Thyroid gland (tissue), 4 donors: ENCODE measurements at regions not wholly inside any gene's neighbourhood (a gene's known extent, or its start where the extent isn't known, plus 50 kb on each side); places are given as distances from the start of the nearest gene placed in this dataset.

Experiments
- DNase-seq, 2 donors: peaks; one replicate each; pipeline ENCODE4 v3.0.0-alpha.2; 2019
- H3K27ac ChIP-seq, 3 donors: fragments of 200-600 bp; sonication (generic); 1 replicate in 2 of 3; 2 replicates in 1 of 3; pipeline ENCODE4 v1.5.1; 2016 to 2019; ENCODE audit warnings: mild to moderate bottlenecking in 1 of 3, moderate library complexity in 1 of 3
- H3K27me3 ChIP-seq: fragments of 200-600 bp; sonication (generic); one replicate; pipeline ENCODE4 v1.5.1; 2019
- H3K36me3 ChIP-seq, 2 donors: fragments of 200-600 bp; sonication (generic); one replicate each; pipeline ENCODE4 v1.5.1; 2016 to 2019
- H3K4me1 ChIP-seq, 2 donors: fragments of 200-600 bp; sonication (generic); one replicate each; pipeline ENCODE4 v1.5.1; 2017 to 2019
- H3K4me3 ChIP-seq, 3 donors: fragments of 200-600 bp; sonication (generic); replicated peaks in 1 of 3; 1 replicate in 2 of 3; 2 replicates in 1 of 3; pipeline ENCODE4 v1.5.1; 2016; ENCODE audit warnings: mild to moderate bottlenecking in 1 of 3
- H3K9me3 ChIP-seq: fragments of 200-600 bp; sonication (generic); one replicate; pipeline ENCODE4 v1.5.1; 2017
- CTCF ChIP-seq, 6 experiments: fragments of 200-600 bp in 3 of 6; fragments of 450-650 bp in 3 of 6; sonication (generic) in 3 of 6; IDR thresholded peaks; one replicate each; pipeline ENCODE4 v1.5.1; 2016 to 2019; ENCODE audit warnings: antibody characterized with exemption in 6 of 6, mild to moderate bottlenecking in 2 of 6, inconsistent platforms in 1 of 6, moderate library complexity in 1 of 6
- POLR2A ChIP-seq, 2 donors: fragments of 450-650 bp; IDR thresholded peaks; one replicate each; pipeline ENCODE4 v1.6.1; 2017; ENCODE audit warnings: antibody characterized with exemption in 2 of 2, mild to moderate bottlenecking in 2 of 2, moderate library complexity in 1 of 2
- WGBS, 2 donors: methylation state at CpG; one replicate each; pipeline ENCODE4 v1.1.5; 2017; 5-methylcytosine and 5-hydroxymethylcytosine counted together
- intact Hi-C: fragments of 100-400 bp; cut with DNase I; formaldehyde crosslinking; loops from one replicate; pipeline ENCODE4 v1.15.1; 2023

GRCh38 chr6:140185991-140186390 is 811.5 kb upstream of the CITED2 start:
- no peak for DNase-seq
- Histone ChIP-seq H3K4me3 (no peak overlapping the region), H3K27ac (no peak overlapping the region), H3K36me3 (no peaks in the 10 kb centered on the region), H3K4me1 (no peaks in the 10 kb centered on the region), H3K9me3 (no peaks in the 10 kb centered on the region), H3K27me3 (no peaks in the 10 kb centered on the region)
- TF ChIP-seq POLR2A (IDR thresholded peaks at IDR 0.05) (no peak), CTCF (IDR thresholded peaks at IDR 0.05) (no peak)
- intact Hi-C loops: no loop called here

- H3K4me1 ChIP-seq: no peaks in the 10 kb centered on the region
- intact Hi-C loops: no loop called here
- TF ChIP-seq CTCF (IDR thresholded peaks at IDR 0.05): no peak
- TF ChIP-seq POLR2A (IDR thresholded peaks at IDR 0.05): no peak
- H3K27me3 ChIP-seq: no peaks in the 10 kb centered on the region
- H3K27ac ChIP-seq: no peak overlapping the region
- no peak overlapping the region for H3K4me3 ChIP-seq
- H3K9me3 ChIP-seq: no peaks in the 10 kb centered on the region
- H3K36me3 ChIP-seq: no peaks in the 10 kb centered on the region
- DNase-seq: no peak
These were observed 809.4 kb upstream of the CITED2 start for GRCh38 chr6:140183881-140184280.

- Histone ChIP-seq H3K27me3 (no peaks in the 10 kb centered on the region), H3K36me3 (no peaks in the 10 kb centered on the region), H3K4me3 (no peak overlapping the region), H3K9me3 (no peaks in the 10 kb centered on the region), H3K4me1 (no peaks in the 10 kb centered on the region), H3K27ac (no peak overlapping the region)
- DNase-seq: no peak
- TF ChIP-seq POLR2A (IDR thresholded peaks at IDR 0.05): no peak
- no peak for TF ChIP-seq CTCF (IDR thresholded peaks at IDR 0.05)
- intact Hi-C loops: no loop called here
- 92 to 93% methylated on average over 2 of the region's 2 CpGs for WGBS, 2 donors
These were observed 808.4 kb upstream of the CITED2 start for GRCh38 chr6:140182821-140183220.

GRCh38 chr6:140181876-140182275 is 807.4 kb upstream of the CITED2 start:
- Histone ChIP-seq H3K36me3 (no peaks in the 10 kb centered on the region), H3K9me3 (no peaks in the 10 kb centered on the region)

GRCh38 chr6:140180306-140180705 is 805.9 kb upstream of the CITED2 start:
- intact Hi-C loops: no loop called here
- Histone ChIP-seq H3K27me3 (no peaks in the 10 kb centered on the region), H3K36me3 (no peaks in the 10 kb centered on the region), H3K27ac (no peak overlapping the region), H3K4me3 (no peak overlapping the region), H3K4me1 (no peaks in the 10 kb centered on the region), H3K9me3 (no peaks in the 10 kb centered on the region)
- TF ChIP-seq POLR2A (IDR thresholded peaks at IDR 0.05) (no peak), CTCF (IDR thresholded peaks at IDR 0.05) (no peak)
- DNase-seq: no peak
- 95 to 98% methylated on average over 2 of the region's 2 CpGs for WGBS, 2 donors

More at GRCh38 chr6:140181876-140182275, 807.4 kb upstream of the CITED2 start:
- TF ChIP-seq POLR2A (IDR thresholded peaks at IDR 0.05): no peak
- TF ChIP-seq CTCF (IDR thresholded peaks at IDR 0.05): no peak
- 98% methylated on average over 2 of the region's 2 CpGs for WGBS, 2 donors
- no peak overlapping the region for H3K27ac ChIP-seq
- intact Hi-C loops: no loop called here
- no peak for DNase-seq
- no peaks in the 10 kb centered on the region for H3K27me3 ChIP-seq
- no peak overlapping the region for H3K4me3 ChIP-seq
- no peaks in the 10 kb centered on the region for H3K4me1 ChIP-seq
